ENCODE measurements at regions not wholly inside any gene's neighbourhood (a gene's known extent, or its start where the extent isn't known, plus 50 kb on each side); places are given as distances from the start of the nearest gene placed in this dataset.

- ATAC-seq (no peak), DNase-seq (no peak)
- Histone ChIP-seq H3K9me3 (peaks cover 0 to 5% (median 0%) of the 10 kb centered on the region in 11 donors), H3K27ac (no peak overlapping the region), H3K36me3 (no peaks in the 10 kb centered on the region), H3K4me1 (no peaks in the 10 kb centered on the region), H3K27me3 (no peaks in the 10 kb centered on the region), H3K4me3 (no peak overlapping the region)
- TF ChIP-seq, protein P1, sequence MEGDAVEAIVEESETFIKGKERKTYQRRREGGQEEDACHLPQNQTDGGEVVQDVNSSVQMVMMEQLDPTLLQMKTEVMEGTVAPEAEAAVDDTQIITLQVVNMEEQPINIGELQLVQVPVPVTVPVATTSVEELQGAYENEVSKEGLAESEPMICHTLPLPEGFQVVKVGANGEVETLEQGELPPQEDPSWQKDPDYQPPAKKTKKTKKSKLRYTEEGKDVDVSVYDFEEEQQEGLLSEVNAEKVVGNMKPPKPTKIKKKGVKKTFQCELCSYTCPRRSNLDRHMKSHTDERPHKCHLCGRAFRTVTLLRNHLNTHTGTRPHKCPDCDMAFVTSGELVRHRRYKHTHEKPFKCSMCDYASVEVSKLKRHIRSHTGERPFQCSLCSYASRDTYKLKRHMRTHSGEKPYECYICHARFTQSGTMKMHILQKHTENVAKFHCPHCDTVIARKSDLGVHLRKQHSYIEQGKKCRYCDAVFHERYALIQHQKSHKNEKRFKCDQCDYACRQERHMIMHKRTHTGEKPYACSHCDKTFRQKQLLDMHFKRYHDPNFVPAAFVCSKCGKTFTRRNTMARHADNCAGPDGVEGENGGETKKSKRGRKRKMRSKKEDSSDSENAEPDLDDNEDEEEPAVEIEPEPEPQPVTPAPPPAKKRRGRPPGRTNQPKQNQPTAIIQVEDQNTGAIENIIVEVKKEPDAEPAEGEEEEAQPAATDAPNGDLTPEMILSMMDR (IDR thresholded peaks at IDR 0.05): no peak
- intact Hi-C loops (cut with DNase I): no loop called here
These were observed 584.3 kb downstream of the KLHL13 start for GRCh38 chrX:117532339-117532738.

GRCh38 chrX:117522725-117523700, 593.6 kb downstream of the KLHL13 start:
- Histone ChIP-seq H3K9me3 (no peaks in the 10 kb centered on the region), H3K36me3 (no peaks in the 10 kb centered on the region), H3K4me3 (no peak overlapping the region), H3K27ac (no peak overlapping the region), H3K27me3 (no peaks in the 10 kb centered on the region), H3K4me1 (no peaks in the 10 kb centered on the region)
- intact Hi-C loops (cut with DNase I): no loop called here
- DNase-seq (no peak), ATAC-seq (peak in 2 of 8 donors; percentile 55 to 57)
- WGBS, 2 donors: 71 to 80% methylated on average over 4 of the region's 4 CpGs
- TF ChIP-seq, protein P1 (IDR thresholded peaks at IDR 0.05): no peak

- no peaks in the 10 kb centered on the region for H3K9me3 ChIP-seq
- intact Hi-C loops (cut with DNase I): no loop called here
- no peaks in the 10 kb centered on the region for H3K36me3 ChIP-seq
- TF ChIP-seq, protein P1 (IDR thresholded peaks at IDR 0.05): no peak
- H3K27me3 ChIP-seq: no peaks in the 10 kb centered on the region
- H3K27ac ChIP-seq: no peak overlapping the region
- H3K4me1 ChIP-seq: no peaks in the 10 kb centered on the region
- WGBS, 2 donors: 81 to 85% methylated on average over 1 of the region's 1 CpG
- DNase-seq (no peak), ATAC-seq (no peak)
- no peak overlapping the region for H3K4me3 ChIP-seq
These were observed 598.6 kb downstream of the KLHL13 start for GRCh38 chrX:117517994-117518393.

DNA sequence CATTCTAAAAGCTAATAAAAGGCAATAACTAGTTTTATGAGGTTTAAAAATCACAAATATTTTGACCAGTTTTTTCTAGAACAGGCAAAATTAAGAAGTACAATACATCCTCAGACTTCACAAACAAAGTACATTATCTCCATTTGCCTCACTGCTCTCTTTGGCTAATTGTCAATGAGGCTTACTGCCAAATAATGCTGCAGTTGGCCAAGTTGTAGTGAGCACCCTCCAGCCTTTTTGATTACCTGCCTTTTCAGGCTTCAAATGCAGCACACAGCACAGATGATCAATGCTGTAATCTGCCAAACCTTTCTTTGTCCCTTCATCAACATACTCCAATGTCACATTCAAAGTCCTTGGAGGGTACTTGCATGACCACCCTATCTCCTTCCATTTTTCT, 605.2 kb downstream of the KLHL13 start:
- H3K4me3 ChIP-seq: no peak overlapping the region
- H3K9me3 ChIP-seq: no peaks in the 10 kb centered on the region
- TF ChIP-seq, protein P1 (IDR thresholded peaks at IDR 0.05): no peak
- no peaks in the 10 kb centered on the region for H3K4me1 ChIP-seq
- H3K27me3 ChIP-seq: no peaks in the 10 kb centered on the region
- DNase-seq (no peak), ATAC-seq (no peak)
- H3K27ac ChIP-seq: no peak overlapping the region
- intact Hi-C loops (cut with DNase I): no loop called here
- no peaks in the 10 kb centered on the region for H3K36me3 ChIP-seq
